ENCODE measurements at regions not wholly inside any gene's neighbourhood (a gene's known extent, or its start where the extent isn't known, plus 50 kb on each side); places are given as distances from the start of the nearest gene placed in this dataset.
A peak's percentile ranks its signal among the peaks of the same experiment; 100 is the strongest.

GRCh38 chr2:8290771-8291352 lies 391.0 kb upstream of the ID2 start:
- Mint-ChIP-seq H3K9me3 (ENCODE audit: low read depth) (no peaks in the 10 kb centered on the region), H3K27me3 (no peaks in the 10 kb centered on the region), H3K4me1 (ENCODE audit: low read depth) (peaks cover 5% of the 10 kb centered on the region), H3K4me3 (no peak overlapping the region), H3K27ac (no peak overlapping the region), H3K36me3 (no peaks in the 10 kb centered on the region)

- peaks cover under 1% of the 10 kb centered on the region for H3K36me3 Mint-ChIP-seq
- no peaks in the 10 kb centered on the region for H3K27me3 Mint-ChIP-seq
- peaks cover 19% of the 10 kb centered on the region for H3K4me1 Mint-ChIP-seq (ENCODE audit: low read depth)
- no peaks in the 10 kb centered on the region for H3K9me3 Mint-ChIP-seq (ENCODE audit: low read depth)
- H3K4me3 Mint-ChIP-seq = no peak overlapping the region
- no peak overlapping the region for H3K27ac Mint-ChIP-seq
Observed at GRCh38 chr2:8296306-8296705, 385.6 kb upstream of the ID2 start.

- peaks cover 32% of the 10 kb centered on the region for H3K4me1 Mint-ChIP-seq (ENCODE audit: low read depth)
- H3K9me3 Mint-ChIP-seq (ENCODE audit: low read depth) = no peaks in the 10 kb centered on the region
- no peak overlapping the region for H3K4me3 Mint-ChIP-seq
- peaks cover 3% of the 10 kb centered on the region for H3K36me3 Mint-ChIP-seq
- no peaks in the 10 kb centered on the region for H3K27me3 Mint-ChIP-seq
- H3K27ac Mint-ChIP-seq = no peak overlapping the region
Observed at GRCh38 chr2:8297376-8298231, 384.3 kb upstream of the ID2 start.

GRCh38 chr2:8298783-8299182 lies 383.1 kb upstream of the ID2 start:
- Mint-ChIP-seq H3K27me3 (no peaks in the 10 kb centered on the region), H3K27ac (no peak overlapping the region), H3K4me1 (ENCODE audit: low read depth) (peaks cover 44% of the 10 kb centered on the region), H3K36me3 (peaks cover 3% of the 10 kb centered on the region), H3K9me3 (ENCODE audit: low read depth) (no peaks in the 10 kb centered on the region), H3K4me3 (no peak overlapping the region)

- Mint-ChIP-seq H3K27ac (no peak overlapping the region), H3K4me1 (ENCODE audit: low read depth) (peaks cover 56% of the 10 kb centered on the region), H3K27me3 (no peaks in the 10 kb centered on the region), H3K9me3 (ENCODE audit: low read depth) (no peaks in the 10 kb centered on the region), H3K4me3 (no peak overlapping the region), H3K36me3 (peaks cover 3% of the 10 kb centered on the region)
Observed at GRCh38 chr2:8300216-8300615, 381.6 kb upstream of the ID2 start.

GRCh38 chr2:8300905-8301304 lies 381.0 kb upstream of the ID2 start:
- Mint-ChIP-seq H3K9me3 (ENCODE audit: low read depth) (no peaks in the 10 kb centered on the region), H3K36me3 (peaks cover 3% of the 10 kb centered on the region), H3K27me3 (no peaks in the 10 kb centered on the region), H3K4me3 (no peak overlapping the region), H3K27ac (no peak overlapping the region), H3K4me1 (ENCODE audit: low read depth) (peaks cover 56% of the 10 kb centered on the region)

GRCh38 chr2:8303322-8303832 lies 378.5 kb upstream of the ID2 start:
- H3K27ac Mint-ChIP-seq = no peak overlapping the region
- peaks cover 3% of the 10 kb centered on the region for H3K36me3 Mint-ChIP-seq
- peaks cover 50% of the 10 kb centered on the region for H3K4me1 Mint-ChIP-seq (ENCODE audit: low read depth)
- H3K27me3 Mint-ChIP-seq = no peaks in the 10 kb centered on the region
- H3K9me3 Mint-ChIP-seq (ENCODE audit: low read depth) = no peaks in the 10 kb centered on the region
- peak overlapping the region; percentile 63 for H3K4me3 Mint-ChIP-seq

- H3K27ac Mint-ChIP-seq = no peak overlapping the region
- no peaks in the 10 kb centered on the region for H3K27me3 Mint-ChIP-seq
- peaks cover 3% of the 10 kb centered on the region for H3K36me3 Mint-ChIP-seq
- peaks cover 58% of the 10 kb centered on the region for H3K4me1 Mint-ChIP-seq (ENCODE audit: low read depth)
- H3K9me3 Mint-ChIP-seq (ENCODE audit: low read depth) = no peaks in the 10 kb centered on the region
- H3K4me3 Mint-ChIP-seq = no peak overlapping the region
Observed at GRCh38 chr2:8304821-8305766, 376.8 kb upstream of the ID2 start.

GRCh38 chr2:8306530-8307351 lies 375.1 kb upstream of the ID2 start:
- H3K36me3 Mint-ChIP-seq = no peaks in the 10 kb centered on the region
- H3K9me3 Mint-ChIP-seq (ENCODE audit: low read depth) = no peaks in the 10 kb centered on the region
- H3K27me3 Mint-ChIP-seq = no peaks in the 10 kb centered on the region
- H3K27ac Mint-ChIP-seq = no peak overlapping the region
- H3K4me1 Mint-ChIP-seq (ENCODE audit: low read depth) = peaks cover 57% of the 10 kb centered on the region
- no peak overlapping the region for H3K4me3 Mint-ChIP-seq

GRCh38 chr2:8307606-8308180 lies 374.2 kb upstream of the ID2 start:
- Mint-ChIP-seq H3K4me3 (no peak overlapping the region), H3K36me3 (no peaks in the 10 kb centered on the region), H3K27ac (no peak overlapping the region), H3K9me3 (ENCODE audit: low read depth) (no peaks in the 10 kb centered on the region), H3K4me1 (ENCODE audit: low read depth) (peaks cover 57% of the 10 kb centered on the region), H3K27me3 (no peaks in the 10 kb centered on the region)

- Mint-ChIP-seq H3K4me3 (no peak overlapping the region), H3K4me1 (ENCODE audit: low read depth) (peaks cover 55% of the 10 kb centered on the region), H3K27ac (no peak overlapping the region), H3K9me3 (ENCODE audit: low read depth) (no peaks in the 10 kb centered on the region), H3K27me3 (no peaks in the 10 kb centered on the region), H3K36me3 (no peaks in the 10 kb centered on the region)
Observed at GRCh38 chr2:8309131-8309530, 372.7 kb upstream of the ID2 start.

GRCh38 chr2:8310557-8311455 lies 371.1 kb upstream of the ID2 start:
- Mint-ChIP-seq H3K27ac (peak overlapping the region; percentile 25), H3K4me1 (ENCODE audit: low read depth) (peaks cover 46% of the 10 kb centered on the region), H3K27me3 (no peaks in the 10 kb centered on the region), H3K9me3 (ENCODE audit: low read depth) (no peaks in the 10 kb centered on the region), H3K4me3 (peak overlapping the region; percentile 24), H3K36me3 (no peaks in the 10 kb centered on the region)

GRCh38 chr2:8312221-8312620 lies 369.6 kb upstream of the ID2 start:
- Mint-ChIP-seq H3K27ac (no peak overlapping the region), H3K9me3 (ENCODE audit: low read depth) (no peaks in the 10 kb centered on the region), H3K27me3 (no peaks in the 10 kb centered on the region), H3K36me3 (no peaks in the 10 kb centered on the region), H3K4me1 (ENCODE audit: low read depth) (peaks cover 46% of the 10 kb centered on the region), H3K4me3 (no peak overlapping the region)
